ENCODE measurements at regions not wholly inside any gene's neighbourhood (a gene's known extent, or its start where the extent isn't known, plus 50 kb on each side); places are given as distances from the start of the nearest gene placed in this dataset.
"Not testable (repeated sequence)": the region's sequence is repeated elsewhere in the genome, so short reads cannot be mapped to it uniquely, and the experiment has no call there.

GRCh38 chr2:55772109-55772980 lies 78.7 kb upstream of the PNPT1 start:
- TF ChIP-seq CTCF (IDR thresholded peaks at IDR 0.05): no peak
- ATAC-seq (peak; percentile 88), DNase-seq (no peak)
- Histone ChIP-seq H3K27ac (no peak overlapping the region), H3K4me1 (peaks cover 4 to 6% of the 10 kb centered on the region in 2 donors), H3K27me3 (no peaks in the 10 kb centered on the region), H3K4me3 (no peak overlapping the region), H3K36me3 (no peaks in the 10 kb centered on the region), H3K9me3 (no peaks in the 10 kb centered on the region)
- intact Hi-C loops (cut with DNase I): no loop called here

GRCh38 chr2:55771612-55772011 lies 78.0 kb upstream of the PNPT1 start:
- intact Hi-C loops (cut with DNase I): no loop called here
- H3K27ac ChIP-seq: no peak overlapping the region
- DNase-seq (peak in 2 of 4 donors; percentile 34 to 42), ATAC-seq (peak; percentile 95)
- no peaks in the 10 kb centered on the region for H3K36me3 ChIP-seq
- TF ChIP-seq CTCF (IDR thresholded peaks at IDR 0.05): peak; percentile 10 to 64
- no peak overlapping the region for H3K4me3 ChIP-seq
- no peaks in the 10 kb centered on the region for H3K9me3 ChIP-seq
- no peaks in the 10 kb centered on the region for H3K27me3 ChIP-seq
- H3K4me1 ChIP-seq: peaks cover 4 to 6% of the 10 kb centered on the region in 2 donors

- Histone ChIP-seq H3K36me3 (no peaks in the 10 kb centered on the region), H3K4me3 (no peak overlapping the region), H3K27ac (no peak overlapping the region), H3K9me3 (no peaks in the 10 kb centered on the region), H3K27me3 (no peaks in the 10 kb centered on the region), H3K4me1 (peaks cover 4 to 6% of the 10 kb centered on the region in 2 donors)
- TF ChIP-seq CTCF (IDR thresholded peaks at IDR 0.05): no peak
- no peak for ATAC-seq
- intact Hi-C loops (cut with DNase I): no loop called here
- no peak for DNase-seq
Measured at GRCh38 chr2:55768991-55769390, 75.3 kb upstream of the PNPT1 start.

GRCh38 chr2:55766947-55767346 lies 73.3 kb upstream of the PNPT1 start:
- ATAC-seq (no peak), DNase-seq (no peak)
- no peak overlapping the region for H3K27ac ChIP-seq
- TF ChIP-seq CTCF (IDR thresholded peaks at IDR 0.05): no peak
- no peaks in the 10 kb centered on the region for H3K36me3 ChIP-seq
- H3K27me3 ChIP-seq: no peaks in the 10 kb centered on the region
- peaks cover 0 to 2% of the 10 kb centered on the region in 2 donors for H3K4me1 ChIP-seq
- intact Hi-C loops (cut with DNase I): no loop called here
- no peaks in the 10 kb centered on the region for H3K9me3 ChIP-seq
- H3K4me3 ChIP-seq: no peak overlapping the region

- intact Hi-C loops (cut with DNase I); H3K27ac ChIP-seq: not testable (repeated sequence)
Measured at GRCh38 chr2:55765708-55766107, 72.1 kb upstream of the PNPT1 start.

More at GRCh38 chr2:55765708-55766107, 72.1 kb upstream of the PNPT1 start:
- not testable (repeated sequence) for H3K27me3 ChIP-seq, H3K9me3 ChIP-seq, H3K36me3 ChIP-seq, DNase-seq, H3K4me1 ChIP-seq, ATAC-seq, H3K4me3 ChIP-seq

All from left lung (tissue), 4 donors.